NCI-H128 (cell line): ENCODE measurements at regions not wholly inside any gene's neighbourhood (a gene's known extent, or its start where the extent isn't known, plus 50 kb on each side); places are given as distances from the start of the nearest gene placed in this dataset.
"Not testable (repeated sequence)": the region's sequence is repeated elsewhere in the genome, so short reads cannot be mapped to it uniquely, and the experiment has no call there.

Experiments
- DNase-seq: peaks from one replicate; lab custom pipeline; 2025; ENCODE audit not compliant: unreplicated experiment; lab: John Stamatoyannopoulos, UW

DNA sequence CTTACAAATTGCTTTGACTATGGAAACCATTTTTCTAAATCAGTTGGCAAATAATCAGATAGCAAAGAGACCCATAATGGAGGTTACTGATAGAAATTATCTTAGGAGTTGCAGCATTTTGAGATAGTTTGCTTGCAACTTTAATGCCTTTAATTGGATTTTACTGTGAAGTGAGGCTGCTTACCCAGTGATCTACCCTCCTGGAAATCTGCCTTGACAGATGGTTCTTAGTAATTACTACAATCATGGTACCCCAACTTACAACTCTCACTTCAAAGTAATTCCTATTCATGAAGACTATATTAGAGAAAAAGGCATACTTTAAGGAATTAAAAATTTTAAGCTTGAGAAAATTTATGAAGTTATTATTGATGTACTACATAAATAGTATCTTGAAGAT lies 1288.6 kb upstream of the CDH2 start:
- no peak for DNase-seq

DNA sequence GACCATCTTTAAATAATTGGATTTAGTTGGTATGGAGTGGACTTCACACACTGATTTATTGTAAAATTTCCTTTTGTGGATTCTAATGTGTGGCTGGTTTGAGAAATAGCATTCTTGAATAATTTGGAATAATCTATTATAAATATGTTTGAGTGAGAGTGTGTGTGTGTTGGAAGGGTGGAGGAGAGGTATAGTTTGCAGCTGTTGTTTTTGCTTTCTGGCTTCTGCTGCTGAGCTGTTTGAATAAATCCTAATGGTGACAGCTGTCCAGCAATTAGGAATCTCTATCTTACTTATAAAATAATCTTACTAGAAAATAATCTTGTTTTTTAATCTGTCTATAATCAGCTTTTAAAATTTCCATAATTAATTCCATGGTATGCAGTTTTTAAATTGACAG lies 1283.0 kb upstream of the CDH2 start:
- no peak for DNase-seq

DNA sequence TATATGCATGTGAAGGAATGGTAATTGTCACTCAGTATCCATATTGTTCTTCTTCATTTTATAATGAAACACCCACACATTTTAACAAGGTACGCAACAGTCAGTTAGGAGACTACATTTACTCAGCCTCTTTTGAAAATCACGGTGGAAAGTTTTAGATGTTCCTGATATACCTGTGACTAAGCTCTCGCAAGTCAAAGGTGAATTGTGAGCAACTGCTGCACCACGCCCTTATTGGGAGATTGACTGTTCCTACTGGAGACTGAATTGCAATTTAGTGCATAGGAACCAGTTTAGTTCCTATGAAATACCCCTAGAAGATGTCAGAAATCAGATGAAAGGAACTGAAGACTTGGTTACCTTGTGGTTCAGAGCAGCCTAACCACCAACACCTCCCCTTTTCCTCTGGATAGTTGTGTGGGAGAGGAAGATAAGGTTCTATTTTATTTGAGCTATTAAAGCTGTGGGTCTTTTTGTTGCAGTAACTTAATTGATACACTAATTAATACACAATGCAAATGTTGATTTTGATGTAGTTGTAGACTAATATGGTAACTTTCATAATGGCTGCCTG lies 1280.5 kb upstream of the CDH2 start:
- DNase-seq, result no peak

DNA sequence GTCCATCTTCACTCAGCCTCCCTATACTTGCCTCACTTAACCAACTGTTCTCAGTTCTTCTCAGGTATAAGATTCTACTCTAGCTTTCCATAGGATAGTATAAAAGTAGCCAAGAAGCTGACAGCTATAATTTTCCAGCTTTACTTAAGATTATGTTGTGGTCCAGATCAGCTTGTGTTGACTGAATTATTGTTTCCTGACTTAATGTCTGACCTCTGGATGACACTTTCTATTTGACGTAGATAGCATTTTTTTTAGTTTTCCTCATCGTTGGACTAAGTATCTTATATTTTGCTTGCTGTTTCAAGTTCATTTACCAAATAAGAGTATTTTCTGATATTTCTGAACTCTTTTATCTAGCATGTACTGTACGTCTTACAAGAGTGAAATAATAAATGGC lies 1272.5 kb upstream of the CDH2 start:
- DNase-seq, result no peak

DNA sequence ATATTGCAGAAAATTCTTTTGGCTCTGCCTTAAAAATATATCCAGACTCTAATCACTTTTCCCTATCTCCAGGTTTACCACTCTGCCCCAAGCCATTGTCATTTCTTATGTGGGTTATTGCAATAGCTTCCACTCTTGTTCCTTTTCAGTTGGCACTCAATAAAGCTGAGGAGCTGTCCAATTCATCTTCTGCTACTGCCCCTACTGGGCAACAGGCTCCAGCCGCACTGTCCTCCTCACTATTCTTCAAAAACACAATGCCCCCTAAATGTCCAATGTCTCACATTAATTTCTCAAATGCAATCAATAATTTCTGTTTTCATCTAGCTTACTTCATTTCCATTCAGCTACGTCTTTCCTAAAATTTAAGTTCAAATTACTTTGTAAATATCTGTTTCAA lies 1262.5 kb upstream of the CDH2 start:
- no peak for DNase-seq

DNA sequence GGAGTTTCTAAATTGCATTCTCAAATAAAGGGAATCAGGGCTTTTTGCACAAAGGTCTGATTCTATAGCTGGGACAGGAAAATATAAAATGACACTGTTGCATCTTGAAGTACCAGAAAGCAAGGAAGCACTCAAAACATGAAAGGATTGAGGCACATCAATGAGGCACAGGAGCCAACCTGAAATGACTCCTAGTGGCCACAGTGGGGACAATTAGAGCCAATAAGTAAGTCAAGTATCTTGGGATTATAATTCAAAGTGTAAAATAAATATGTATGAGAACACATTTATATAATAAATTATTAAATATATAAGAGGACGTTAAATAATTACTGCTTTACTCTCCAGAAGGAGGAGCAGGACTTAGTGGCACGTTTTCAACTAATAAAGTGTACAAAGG lies 1259.5 kb upstream of the CDH2 start:
- no peak for DNase-seq

DNA sequence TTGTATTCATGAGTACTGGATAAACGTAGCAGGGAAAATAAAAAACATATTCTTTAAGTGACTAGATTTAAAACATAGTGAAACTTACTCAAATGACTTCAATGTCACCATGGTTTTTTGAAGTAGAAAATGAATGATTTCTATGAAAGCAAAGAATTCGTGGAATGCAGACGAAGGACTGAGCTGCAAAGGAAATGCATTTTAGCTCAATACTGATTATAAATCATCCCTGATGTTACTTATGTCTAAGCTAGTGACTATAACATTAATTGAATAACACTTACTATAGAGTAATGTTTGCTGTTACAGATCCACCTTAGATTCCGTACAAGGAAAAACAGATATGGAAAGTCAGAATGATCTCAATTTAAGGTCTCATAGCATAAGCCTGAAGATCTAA lies 1257.7 kb upstream of the CDH2 start:
- DNase-seq, result no peak

DNA sequence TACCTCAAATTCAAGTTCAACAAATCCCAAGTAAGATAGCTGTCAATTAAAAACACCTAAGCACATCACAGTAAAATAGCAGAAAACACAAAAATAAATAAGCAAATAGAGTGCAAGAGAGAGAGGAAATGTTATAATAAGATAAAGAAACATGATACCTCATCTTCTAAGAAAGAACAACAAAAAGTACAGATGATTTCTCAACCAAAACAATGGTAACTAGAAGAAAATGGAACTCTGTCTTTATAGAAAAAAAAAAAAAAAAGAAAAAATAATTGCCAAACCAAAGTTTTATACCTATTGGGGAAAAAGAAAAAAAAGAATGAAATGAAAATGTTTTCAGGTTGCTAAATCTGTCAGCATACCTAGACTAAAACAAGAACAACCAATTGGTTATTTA lies 1253.5 kb upstream of the CDH2 start:
- DNase-seq, result no peak

DNA sequence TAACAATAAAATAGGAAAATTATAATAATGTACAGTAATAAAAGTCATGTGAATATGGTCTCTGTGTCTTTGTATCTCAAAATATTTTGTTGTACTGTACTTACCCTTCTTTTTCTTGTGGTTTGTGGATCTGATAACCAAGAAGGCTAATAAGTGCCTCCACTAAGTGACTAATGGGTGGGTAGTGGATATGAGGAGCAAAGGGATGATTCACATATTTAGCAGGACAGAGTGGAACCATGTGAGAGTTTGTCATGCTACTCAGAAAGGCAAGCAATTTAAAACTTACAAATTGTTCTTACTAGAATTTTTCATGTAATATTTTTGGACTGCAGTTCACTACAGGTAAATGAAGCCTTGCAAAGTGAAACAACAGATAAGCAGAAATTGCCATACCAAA lies 1241.2 kb upstream of the CDH2 start:
- no peak for DNase-seq

DNA sequence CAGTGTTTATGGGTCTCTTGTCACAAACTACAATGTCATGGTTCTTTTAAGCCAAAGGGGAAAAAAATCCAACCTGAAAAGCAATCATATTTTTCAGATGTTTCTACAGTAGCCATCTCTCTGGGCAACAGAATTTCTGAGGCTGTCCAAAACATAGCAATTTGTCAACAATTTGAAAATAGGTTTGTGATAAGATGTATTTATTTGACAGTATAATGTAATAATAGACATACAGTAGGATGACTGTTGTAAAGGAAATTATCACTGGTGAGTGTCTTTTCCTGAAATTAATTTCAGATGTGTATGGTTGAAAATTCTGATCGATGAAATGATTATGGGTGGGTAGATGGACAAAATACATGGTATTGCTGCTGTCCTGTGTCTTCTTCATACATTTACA lies 1230.1 kb upstream of the CDH2 start:
- no peak for DNase-seq

DNA sequence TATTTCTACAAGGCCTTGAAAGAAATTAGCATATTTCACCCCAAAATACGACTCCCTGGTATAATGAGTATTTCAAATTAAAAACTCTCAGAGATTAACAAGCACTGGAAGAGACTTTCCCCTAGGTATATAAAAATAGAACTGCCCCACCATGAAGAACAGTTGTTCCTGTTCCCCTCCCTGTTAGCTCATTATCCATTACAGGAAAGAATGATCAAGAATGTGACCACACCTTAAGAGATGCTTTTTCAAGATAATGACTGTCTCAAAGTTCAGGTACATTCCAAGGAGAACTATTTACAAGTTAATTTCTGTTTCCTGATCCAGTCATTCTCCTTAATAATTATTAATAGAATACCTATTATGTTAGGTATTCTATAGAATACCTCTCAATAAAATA lies 1220.6 kb upstream of the CDH2 start:
- DNase-seq, result no peak

DNA sequence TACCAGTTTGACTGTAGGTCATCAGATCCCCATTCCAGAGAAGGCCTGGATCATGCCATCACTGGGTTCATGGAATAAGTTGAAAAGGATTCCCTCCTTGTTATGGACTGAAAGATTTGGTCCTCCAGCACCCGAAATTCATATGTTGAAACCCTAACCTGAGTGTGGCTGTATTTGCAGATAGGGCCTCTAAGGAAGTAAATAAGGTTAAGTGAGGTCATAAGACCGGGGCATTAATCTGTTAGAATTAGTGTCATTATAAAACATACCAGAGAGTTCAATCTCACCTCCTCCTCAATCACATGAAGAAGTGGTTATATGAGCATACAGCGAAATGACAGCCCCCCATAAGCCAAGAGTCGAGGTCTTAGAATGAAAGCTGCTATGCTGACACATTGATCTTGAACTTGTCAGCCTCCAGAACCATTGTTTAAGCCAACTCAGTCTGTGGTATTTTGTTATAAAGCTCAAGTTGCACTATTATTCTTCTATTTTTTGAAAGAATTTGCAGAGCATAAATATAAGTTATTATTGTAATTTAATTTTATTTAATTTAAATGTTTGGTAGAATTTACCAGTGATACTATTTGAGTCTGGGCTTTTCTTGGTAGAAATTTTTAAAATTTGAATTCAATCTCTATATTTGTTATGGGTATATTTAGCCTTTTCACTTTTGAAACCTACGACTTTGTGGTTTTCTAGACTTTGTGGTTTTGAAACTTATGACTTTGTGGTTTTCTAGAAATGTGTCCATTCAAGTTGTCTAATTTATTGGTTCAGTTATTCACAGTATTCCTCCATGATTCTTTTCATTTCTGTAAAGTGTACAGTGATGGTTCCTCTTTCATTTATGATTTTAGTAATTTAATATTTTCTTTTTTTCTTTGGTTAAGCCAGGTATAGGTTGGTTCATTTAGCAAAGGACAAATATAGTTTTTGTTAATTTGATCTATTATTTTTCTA lies 1206.7 kb upstream of the CDH2 start:
- DNase-seq, result no peak

DNA sequence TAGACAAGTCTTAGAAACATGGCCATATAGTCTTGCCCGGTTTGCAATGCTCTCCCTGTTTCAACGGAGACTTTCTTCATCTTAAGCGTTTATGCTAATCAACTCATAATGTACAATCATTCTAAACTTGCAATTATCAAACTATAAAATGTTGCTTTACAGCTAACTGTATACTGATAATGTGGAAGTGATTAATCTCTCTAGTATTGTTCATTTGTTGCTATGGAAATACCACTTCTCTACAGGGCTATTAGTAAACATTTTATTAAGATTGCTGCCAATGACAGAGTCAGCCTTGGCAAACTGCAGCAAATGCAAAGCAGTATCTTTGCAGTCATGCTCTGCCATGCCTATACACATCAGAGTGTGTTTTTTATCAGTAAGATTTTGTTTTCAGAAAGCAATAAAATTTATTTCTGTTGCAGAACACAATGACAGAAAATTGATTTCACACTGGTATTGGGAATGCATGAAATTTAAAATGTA lies 1201.8 kb upstream of the CDH2 start:
- DNase-seq, result no peak

DNA sequence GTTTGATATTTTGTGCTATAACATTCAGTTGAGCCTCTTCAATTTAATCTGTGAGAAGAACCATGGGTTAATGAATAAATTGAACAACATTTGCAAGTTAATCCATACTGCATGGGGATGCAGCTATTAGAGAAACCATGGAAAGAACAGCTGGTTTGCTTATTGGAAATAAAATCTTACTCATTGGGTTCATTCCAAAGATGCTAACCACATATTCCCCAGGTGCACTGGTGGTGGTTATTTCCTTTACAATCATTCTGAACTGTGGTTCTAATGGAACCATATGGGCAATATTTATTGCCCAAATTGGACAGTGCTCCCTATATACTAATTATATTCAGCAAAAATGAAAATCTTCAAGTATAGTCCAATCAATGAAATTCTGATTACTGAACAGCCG lies 1200.4 kb upstream of the CDH2 start:
- no peak for DNase-seq

DNA sequence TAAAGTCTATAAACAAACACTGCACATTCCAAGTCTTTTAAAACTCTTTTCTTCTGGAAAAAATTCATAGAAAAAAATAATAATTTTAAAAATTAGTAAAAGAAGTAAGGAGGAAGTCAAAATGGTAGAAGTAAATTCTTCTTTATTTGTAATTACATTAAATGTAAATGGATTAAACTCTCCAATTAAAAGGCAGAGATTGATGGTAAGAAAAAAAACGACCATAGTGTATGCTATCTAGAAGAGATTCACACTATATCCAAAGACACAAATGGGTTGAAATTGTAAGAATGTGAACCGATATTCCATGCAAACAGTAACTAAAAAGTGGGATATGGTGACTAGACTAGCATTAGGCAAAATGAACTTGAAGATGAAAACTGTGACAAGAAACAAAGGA lies 1196.1 kb upstream of the CDH2 start:
- DNase-seq, result no peak

DNA sequence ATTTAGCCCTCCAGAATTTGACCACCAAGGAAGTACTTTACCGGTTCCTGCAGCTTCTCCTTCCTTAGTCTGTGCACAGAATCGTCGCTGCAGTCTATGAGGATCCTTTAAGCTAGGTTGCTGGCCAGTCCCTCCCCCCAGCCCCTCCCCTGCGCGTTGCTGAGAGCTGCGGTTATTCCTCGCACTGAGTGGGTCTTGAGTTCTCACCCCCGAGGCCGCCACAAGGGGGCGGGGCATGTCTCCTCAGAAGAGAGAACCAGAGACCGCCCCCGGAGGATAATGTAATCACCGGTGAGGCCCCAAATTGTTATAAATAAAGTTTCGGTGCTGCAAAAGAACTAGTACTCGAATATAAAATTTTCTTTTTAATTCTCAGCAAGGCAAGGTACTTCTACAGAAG lies 1184.9 kb upstream of the CDH2 start:
- no peak for DNase-seq

DNA sequence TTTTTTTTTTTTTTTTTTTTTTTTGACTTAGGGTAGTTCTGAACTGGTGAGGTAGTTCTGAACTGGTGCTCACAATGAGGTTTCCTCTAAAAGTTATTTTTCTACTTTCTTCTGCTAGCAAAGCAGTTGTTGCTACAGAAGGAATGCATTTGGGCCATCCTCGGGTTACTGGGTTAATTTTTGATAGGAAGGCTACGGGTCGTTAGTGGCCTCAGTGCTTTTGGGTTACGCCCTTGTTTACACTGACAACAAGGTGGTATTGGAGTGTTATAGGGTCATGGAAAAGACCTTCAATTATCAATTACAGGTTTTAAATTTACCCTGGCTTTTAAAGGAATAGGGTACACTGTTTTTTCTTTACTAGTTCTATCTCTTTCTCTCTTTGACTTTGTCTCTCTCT lies 1183.7 kb upstream of the CDH2 start:
- DNase-seq, result not testable (repeated sequence)

DNA sequence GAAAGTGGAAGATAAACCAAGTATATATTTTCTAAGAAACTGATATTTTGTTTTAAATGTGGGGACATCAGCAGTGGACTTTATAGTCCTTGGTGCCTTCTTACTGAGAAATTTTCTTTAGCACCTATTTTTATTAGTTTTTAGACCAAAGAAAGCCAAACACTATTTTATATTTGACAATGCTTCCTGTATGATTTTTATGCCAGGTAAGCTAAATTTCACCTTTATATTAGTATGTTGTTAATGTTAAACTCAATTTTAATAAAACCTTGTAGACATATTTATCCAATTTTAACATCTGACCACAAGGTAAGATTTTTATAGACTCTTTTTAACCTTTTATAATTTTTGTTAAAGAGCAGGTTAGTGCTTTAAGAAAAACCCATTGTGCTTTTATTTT lies 1182.3 kb upstream of the CDH2 start:
- DNase-seq, result not testable (repeated sequence)

DNA sequence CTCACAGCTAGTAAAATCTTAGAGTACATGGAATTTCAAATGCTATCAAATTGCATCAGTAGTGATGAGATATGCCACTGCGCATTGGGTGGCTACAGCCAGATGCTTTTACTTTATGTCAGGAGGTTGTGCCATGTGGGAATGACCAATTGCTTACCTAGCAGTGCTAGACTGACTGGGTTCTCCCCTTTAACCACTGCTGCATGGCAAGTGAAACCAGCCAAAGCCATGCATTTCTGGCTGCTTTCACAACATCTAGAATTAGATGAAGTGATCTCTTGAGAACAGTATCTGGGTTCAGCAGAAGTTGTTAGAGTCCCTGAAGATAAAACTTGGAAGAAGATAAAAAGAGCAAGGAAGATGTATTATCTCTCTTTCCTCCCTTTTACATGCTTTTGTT lies 1174.2 kb upstream of the CDH2 start:
- no peak for DNase-seq

DNA sequence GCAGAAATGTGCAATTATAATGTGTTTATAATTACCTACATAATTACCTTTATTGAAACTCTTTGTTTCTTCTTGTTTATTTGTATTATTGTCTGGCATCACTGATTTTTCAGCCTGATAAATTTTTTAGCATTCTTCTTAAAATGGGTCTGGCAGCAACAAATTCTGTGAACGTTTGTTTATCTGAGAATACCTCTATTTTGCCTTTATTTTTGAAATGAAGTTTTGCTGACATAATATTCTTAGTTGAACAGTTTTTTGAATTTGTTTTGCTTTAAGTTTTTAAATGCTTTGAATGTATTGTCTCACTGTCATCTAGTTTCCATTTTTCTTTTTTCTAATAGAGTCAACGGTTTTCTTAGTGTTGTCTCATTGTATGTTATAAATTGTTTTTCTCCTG lies 1152.0 kb upstream of the CDH2 start:
- no peak for DNase-seq

DNA sequence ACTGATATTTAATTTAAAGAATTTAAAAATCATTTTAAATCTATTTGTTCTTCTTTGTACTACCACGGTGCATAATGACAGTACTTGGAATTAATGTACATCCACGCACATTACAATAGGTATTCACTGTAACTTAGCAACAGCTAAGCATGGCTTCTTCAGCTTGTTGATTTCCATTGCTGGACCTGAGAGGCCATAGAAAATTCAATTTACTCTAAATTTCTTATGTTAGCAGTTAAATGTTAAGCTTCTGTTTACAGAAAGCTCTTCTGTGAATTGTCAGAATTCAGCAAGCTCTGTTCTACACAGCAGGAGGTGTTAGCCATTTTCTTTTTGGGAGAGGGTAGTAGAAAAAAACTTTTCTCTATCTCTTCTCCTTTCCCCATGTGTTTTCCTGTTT lies 1149.3 kb upstream of the CDH2 start:
- DNase-seq, result no peak

DNA sequence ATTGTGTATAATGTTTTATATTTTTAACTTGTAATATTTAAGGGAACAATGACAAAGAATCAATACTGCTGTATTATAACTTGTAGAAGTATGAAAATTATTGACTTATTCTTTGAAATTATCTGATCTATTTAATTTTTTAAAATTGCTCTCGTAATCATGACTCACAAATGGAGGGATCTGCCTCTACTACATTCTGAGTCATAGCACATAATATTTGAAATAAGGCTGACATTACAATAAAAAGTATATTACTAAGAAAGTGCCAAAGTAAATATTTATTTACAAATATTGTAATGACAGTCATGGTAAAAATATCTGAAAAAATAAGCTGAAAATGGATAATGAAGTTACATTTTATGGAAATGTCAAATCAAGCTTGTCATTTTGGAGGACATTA lies 1144.6 kb upstream of the CDH2 start:
- DNase-seq, result no peak

DNA sequence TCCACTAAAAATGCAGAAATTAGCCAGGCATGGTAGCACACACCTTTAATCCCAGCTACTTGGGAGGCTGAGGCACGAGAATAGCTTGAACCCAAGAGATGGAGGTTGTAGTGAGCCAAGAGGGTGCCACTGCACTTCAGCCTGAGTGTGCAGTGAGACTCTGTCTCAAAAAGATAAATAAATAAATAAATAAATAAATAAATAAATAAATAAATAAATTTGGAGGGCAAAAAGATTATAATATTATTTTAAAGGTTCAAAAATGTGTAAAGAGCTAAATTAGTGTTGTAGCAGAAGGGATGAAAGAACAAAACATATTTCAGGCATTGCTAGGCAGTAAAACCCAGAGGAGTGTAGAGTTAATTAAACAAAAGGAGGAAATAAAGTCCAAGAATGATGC lies 1136.4 kb upstream of the CDH2 start:
- no peak for DNase-seq
